Stomach (tissue), 8 donors: ENCODE measurements at regions not wholly inside any gene's neighbourhood (a gene's known extent, or its start where the extent isn't known, plus 50 kb on each side); places are given as distances from the start of the nearest gene placed in this dataset.
A peak's percentile ranks its signal among the peaks of the same experiment; 100 is the strongest.

Experiments
- DNase-seq, 2 donors: peaks; one replicate each; pipeline versions ENCODE4 v3.0.0 to v3.0.0-alpha.2; 2013 to 2019
- H3K27ac ChIP-seq, 5 donors: fragments of 200-600 bp in 4 of 5; sonication (generic) in 4 of 5; one replicate each; pipeline ENCODE4 v1.5.1; 2013 to 2019; ENCODE audit warnings: mild to moderate bottlenecking in 1 of 5, moderate library complexity in 1 of 5
- H3K27me3 ChIP-seq, 3 donors: fragments of 200-600 bp; sonication (generic); one replicate each; pipeline ENCODE4 v1.5.1; 2017 to 2019; ENCODE audit warnings: mixed run types in 1 of 3
- H3K36me3 ChIP-seq, 4 donors: fragments of 200-600 bp; sonication (generic); 1 replicate in 3 of 4; 2 replicates in 1 of 4; pipeline ENCODE4 v1.5.1; 2016 to 2019
- H3K4me1 ChIP-seq, 4 donors: fragments of 200-600 bp; sonication (generic); one replicate each; pipeline ENCODE4 v1.5.1; 2016 to 2019
- H3K4me3 ChIP-seq, 4 donors: fragments of 200-600 bp; sonication (generic) in 3 of 4; one replicate each; pipeline ENCODE4 v1.5.1; 2016 to 2019; ENCODE audit warnings: mild to moderate bottlenecking in 1 of 4
- H3K9me3 ChIP-seq, 4 donors: fragments of 200-600 bp; sonication (generic); one replicate each; pipeline ENCODE4 v1.5.1; 2016 to 2019
- CTCF ChIP-seq, 7 experiments: fragments of 450-650 bp in 4 of 7; fragments of 200-600 bp in 3 of 7; sonication (generic) in 3 of 7; IDR thresholded peaks; one replicate each; pipeline ENCODE4 v1.5.1; 2016 to 2019; ENCODE audit warnings: antibody characterized with exemption in 7 of 7, control low read depth in 2 of 7, mild to moderate bottlenecking in 1 of 7
- EP300 ChIP-seq: sonication (generic); formaldehyde crosslinking; IDR thresholded peaks from one replicate; pipeline ENCODE4 v1.6.1; 2017; ENCODE audit warnings: antibody characterized with exemption
- POLR2A ChIP-seq, 4 donors: fragments of 450-650 bp; IDR thresholded peaks; one replicate each; pipeline ENCODE4 v1.6.1; 2016; ENCODE audit warnings: antibody characterized with exemption in 4 of 4, control low read depth in 2 of 4, mild to moderate bottlenecking in 1 of 4, moderate library complexity in 1 of 4
- POLR2AphosphoS5 ChIP-seq, 3 donors: sonication (generic); formaldehyde crosslinking; IDR thresholded peaks; one replicate each; pipeline ENCODE4 v1.6.1; 2016; ENCODE audit warnings: antibody characterized with exemption in 3 of 3
- WGBS, 5 donors: extraction: QIAGEN DNeasy Blood & Tissue Kit in 3 of 5; methylation state at CpG; one replicate each; pipeline versions ENCODE4 v1.1.5 to v1.1.7; 2013 to 2018; 5-methylcytosine and 5-hydroxymethylcytosine counted together
- intact Hi-C: fragments of 100-400 bp; cut with DNase I; formaldehyde crosslinking; loops from one replicate; pipeline ENCODE4 v1.15.1; 2023; ENCODE audit warnings: low total_unique reads
- donor health status: healthy with polysubstance abuse.
- donor health status: Bipolar disorder and iron deficiency.
- donor health status: healthy.

GRCh38 chr7:84469034-84469433 lies 274.4 kb upstream of the SEMA3A start:
- no peaks in the 10 kb centered on the region for H3K4me1 ChIP-seq
- no peak for TF ChIP-seq CTCF (IDR thresholded peaks at IDR 0.05)
- TF ChIP-seq POLR2AphosphoS5 (IDR thresholded peaks at IDR 0.05): no peak
- TF ChIP-seq POLR2A (IDR thresholded peaks at IDR 0.05): no peak
- no peak for TF ChIP-seq EP300
- H3K27ac ChIP-seq: no peak overlapping the region
- H3K27me3 ChIP-seq: no peaks in the 10 kb centered on the region
- H3K4me3 ChIP-seq: no peak overlapping the region
- 78 to 86% (median 80%) methylated on average over 3 of the region's 3 CpGs for WGBS, 5 donors
- intact Hi-C loops: no loop called here
- H3K9me3 ChIP-seq: no peaks in the 10 kb centered on the region
- no peak for DNase-seq
- no peaks in the 10 kb centered on the region for H3K36me3 ChIP-seq

DNA sequence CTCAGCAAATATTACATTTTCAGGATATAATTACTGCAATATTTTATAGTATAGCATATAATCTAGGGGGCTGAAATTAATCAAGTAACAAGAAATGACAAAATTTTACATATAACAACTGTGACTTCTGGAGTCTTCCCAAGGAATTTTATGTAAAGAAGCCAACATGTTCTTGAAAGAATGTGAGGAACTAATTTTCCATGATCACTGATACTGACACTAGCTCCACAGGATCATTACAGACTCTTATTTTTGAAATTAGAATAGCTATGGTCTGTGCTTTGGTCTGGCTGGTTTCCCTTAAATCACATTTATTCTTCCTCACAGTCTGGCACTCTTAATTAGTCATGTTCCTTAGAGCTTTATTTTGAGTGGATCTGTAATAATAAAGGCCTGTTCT lies 267.7 kb upstream of the SEMA3A start:
- Histone ChIP-seq H3K36me3 (no peaks in the 10 kb centered on the region), H3K27ac (no peak overlapping the region), H3K4me1 (no peaks in the 10 kb centered on the region), H3K4me3 (no peak overlapping the region), H3K27me3 (no peaks in the 10 kb centered on the region), H3K9me3 (no peaks in the 10 kb centered on the region)
- intact Hi-C loops: no loop called here
- TF ChIP-seq POLR2AphosphoS5 (IDR thresholded peaks at IDR 0.05) (no peak), CTCF (IDR thresholded peaks at IDR 0.05) (no peak), EP300 (no peak), POLR2A (IDR thresholded peaks at IDR 0.05) (no peak)
- peak in 1 of 2 donors; percentile 16 for DNase-seq

GRCh38 chr7:84461093-84461492 lies 266.5 kb upstream of the SEMA3A start:
- Histone ChIP-seq H3K36me3 (no peaks in the 10 kb centered on the region), H3K4me3 (no peak overlapping the region), H3K27me3 (no peaks in the 10 kb centered on the region), H3K9me3 (no peaks in the 10 kb centered on the region), H3K27ac (no peak overlapping the region), H3K4me1 (no peaks in the 10 kb centered on the region)
- WGBS, 5 donors: 76 to 84% (median 84%) methylated on average over 2 of the region's 2 CpGs
- TF ChIP-seq POLR2AphosphoS5 (IDR thresholded peaks at IDR 0.05) (no peak), CTCF (IDR thresholded peaks at IDR 0.05) (no peak), EP300 (no peak), POLR2A (IDR thresholded peaks at IDR 0.05) (no peak)
- intact Hi-C loops: no loop called here
- DNase-seq: no peak

- H3K4me3 ChIP-seq: no peak overlapping the region
- H3K4me1 ChIP-seq: no peaks in the 10 kb centered on the region
- no peak overlapping the region for H3K27ac ChIP-seq
- H3K27me3 ChIP-seq: no peaks in the 10 kb centered on the region
- 91 to 100% (median 99%) methylated on average over 1 of the region's 1 CpG for WGBS, 5 donors
- H3K9me3 ChIP-seq: no peaks in the 10 kb centered on the region
- TF ChIP-seq POLR2A (IDR thresholded peaks at IDR 0.05) (no peak), POLR2AphosphoS5 (IDR thresholded peaks at IDR 0.05) (no peak), EP300 (no peak), CTCF (IDR thresholded peaks at IDR 0.05) (no peak)
- DNase-seq: peak in 1 of 2 donors; percentile 22
- intact Hi-C loops: no loop called here
- no peaks in the 10 kb centered on the region for H3K36me3 ChIP-seq
Measured at GRCh38 chr7:84455788-84456187, 261.2 kb upstream of the SEMA3A start.
